K562 (cell line): ENCODE measurements at regions not wholly inside any gene's neighbourhood (a gene's known extent, or its start where the extent isn't known, plus 50 kb on each side); places are given as distances from the start of the nearest gene placed in this dataset.

Experiments used
- MAZ ChIP-seq, 2 experiments: fragments of 450-650 bp in 1 of 2; sonication (generic) in 1 of 2; formaldehyde crosslinking; IDR thresholded peaks in 1 of 2; conservative IDR thresholded peaks in 1 of 2; 2 replicates each; pipeline versions ENCODE4 v1.4.0 to v1.5.0; 2020; ENCODE audit warnings: mild to moderate bottlenecking in 1 of 2, missing genetic modification reagents in 1 of 2
- TEAD4 ChIP-seq, 2 experiments: sonication (generic) in 1 of 2; formaldehyde crosslinking in 1 of 2; IDR thresholded peaks; 2 replicates each; pipeline versions ENCODE4 v1.6.1 to v1.8.0; 2012 to 2022; ENCODE audit warnings: borderline replicate concordance in 1 of 2, inconsistent platforms in 1 of 2, low read length in 1 of 2, mild to moderate bottlenecking in 1 of 2, missing genetic modification reagents in 1 of 2
- ZFP91 ChIP-seq: sonication (generic); formaldehyde crosslinking; IDR thresholded peaks from 2 replicates; pipeline ENCODE4 v1.8.0; 2022; ENCODE audit warnings: mild to moderate bottlenecking, missing genetic modification reagents
- ZHX1 ChIP-seq: fragments of 150-350 bp; conservative IDR thresholded peaks from 2 replicates; pipeline ENCODE4 v1.6.1; 2014; ENCODE audit warnings: low read length
- ZNF146 ChIP-seq: IDR thresholded peaks from one replicate; pipeline ENCODE4 v1.6.1; 2018; ENCODE audit warnings: missing compliant biosample characterization; ENCODE audit not compliant: unreplicated experiment
- ZNF174 ChIP-seq: fragments of 250-450 bp; sonication (Bioruptor Pico); IDR thresholded peaks from 2 replicates; pipeline ENCODE4 v1.4.0; 2020; ENCODE audit warnings: mild to moderate bottlenecking
- ZNF318 ChIP-seq, 2 experiments: fragments of 450-650 bp; IDR thresholded peaks; 2 replicates each; pipeline ENCODE4 v1.6.1; 2016; ENCODE audit warnings: mild to moderate bottlenecking in 2 of 2, borderline replicate concordance in 1 of 2, low read depth in 1 of 2, moderate library complexity in 1 of 2

GRCh38 chr12:3337944-3338343 is 153.1 kb upstream of the PRMT8 start (continued):
- TF ChIP-seq ZNF318 (IDR thresholded peaks at IDR 0.05; ENCODE audit: borderline replicate concordance in 1 of 2, low read depth in 1 of 2) (no peak), ZNF174 (CRISPR knock-in tag) (no peak), ZHX1 (no peak), ZNF146 (CRISPR knock-in tag) (no peak), TEAD4 (IDR thresholded peaks at IDR 0.05; ENCODE audit: low read length) (no peak), TEAD4 (CRISPR knock-in tag; IDR thresholded peaks at IDR 0.05; ENCODE audit: borderline replicate concordance) (no peak), MAZ (CRISPR knock-in tag; conservative IDR thresholded peaks at IDR 0.05 in 1 of 2, IDR thresholded peaks at IDR 0.05 in 1 of 2) (no peak), ZFP91 (CRISPR knock-in tag) (no peak)
